Coronary artery (tissue), 2 donors: ENCODE measurements at regions not wholly inside any gene's neighbourhood (a gene's known extent, or its start where the extent isn't known, plus 50 kb on each side); places are given as distances from the start of the nearest gene placed in this dataset.

Source experiments
- DNase-seq: peaks from one replicate; pipeline ENCODE4 v3.0.0-alpha.2; 2017; ENCODE audit warnings: low spot score
- H3K27ac ChIP-seq, 2 donors: fragments of 200-600 bp; sonication (generic); one replicate each; pipeline ENCODE4 v1.5.1; 2016 to 2019
- H3K4me3 ChIP-seq: fragments of 200-600 bp; sonication (generic); 2 replicates; pipeline ENCODE4 v1.5.1; 2016; ENCODE audit warnings: mild to moderate bottlenecking, moderate library complexity
- CTCF ChIP-seq: fragments of 200-600 bp; sonication (generic); IDR thresholded peaks from one replicate; pipeline ENCODE4 v1.5.1; 2019; ENCODE audit warnings: antibody characterized with exemption

DNA sequence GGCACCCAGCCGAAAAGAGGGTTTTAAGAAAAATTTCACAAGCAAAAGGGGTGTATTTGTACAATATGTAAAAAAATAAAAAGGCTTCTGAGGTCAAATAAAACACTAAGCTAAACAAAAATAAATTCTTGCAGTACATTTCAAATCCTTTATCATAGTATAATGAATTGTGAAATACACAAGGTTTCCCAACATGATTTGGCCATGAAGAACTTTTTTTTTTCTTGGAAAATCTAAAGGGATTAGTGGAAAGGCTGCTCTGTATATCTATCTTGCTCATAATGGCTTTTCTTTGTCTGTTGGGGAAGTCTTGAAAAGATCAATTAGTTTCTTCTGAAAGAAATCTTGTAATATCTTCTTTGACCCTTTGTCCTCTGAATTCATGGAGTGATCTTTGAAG lies 593.4 kb downstream of the PLPP3 start:
- DNase-seq, result no peak
- TF ChIP-seq CTCF, result no peak
- H3K27ac ChIP-seq, result no peak overlapping the region
- no peak overlapping the region for H3K4me3 ChIP-seq

- DNase-seq, result no peak
- H3K27ac ChIP-seq, result no peak overlapping the region
- no peak for TF ChIP-seq CTCF
Measured at GRCh38 chr1:55981010-55981650, 598.2 kb downstream of the PLPP3 start.

DNA sequence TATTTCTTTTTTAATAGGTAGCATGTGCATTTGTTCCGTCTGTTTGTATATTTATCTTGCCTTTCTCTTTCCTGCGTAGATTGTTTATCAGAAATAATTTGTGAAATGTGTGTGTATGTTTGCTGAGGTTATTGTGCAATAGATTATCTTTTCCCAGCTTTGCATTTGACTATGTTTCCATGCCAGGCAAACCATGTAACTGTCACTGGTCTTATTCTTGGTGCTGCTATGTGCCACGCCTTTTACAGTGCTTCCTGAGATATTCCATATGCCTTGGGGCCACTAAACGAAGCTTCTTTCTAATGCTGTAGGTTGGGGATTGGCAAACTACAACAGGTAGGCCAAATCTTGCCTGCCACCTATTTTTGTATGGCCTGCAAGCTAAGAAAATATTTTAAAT lies 598.8 kb downstream of the PLPP3 start:
- no peak overlapping the region for H3K4me3 ChIP-seq
- no peak for TF ChIP-seq CTCF
- no peak overlapping the region for H3K27ac ChIP-seq
- no peak for DNase-seq

More at GRCh38 chr1:55981010-55981650, 598.2 kb downstream of the PLPP3 start:
- H3K4me3 ChIP-seq, result no peak overlapping the region

- no peak for TF ChIP-seq CTCF
- no peak for DNase-seq
- Histone ChIP-seq H3K4me3 (no peak overlapping the region), H3K27ac (peak overlapping the region in 1 of 2 donors; percentile 16)
Measured at GRCh38 chr1:55974714-55975441, 604.5 kb downstream of the PLPP3 start.

GRCh38 chr1:55970526-55971110 lies 608.7 kb downstream of the PLPP3 start:
- TF ChIP-seq CTCF, result no peak
- no peak for DNase-seq
- no peak overlapping the region for H3K4me3 ChIP-seq
- H3K27ac ChIP-seq, result no peak overlapping the region

DNA sequence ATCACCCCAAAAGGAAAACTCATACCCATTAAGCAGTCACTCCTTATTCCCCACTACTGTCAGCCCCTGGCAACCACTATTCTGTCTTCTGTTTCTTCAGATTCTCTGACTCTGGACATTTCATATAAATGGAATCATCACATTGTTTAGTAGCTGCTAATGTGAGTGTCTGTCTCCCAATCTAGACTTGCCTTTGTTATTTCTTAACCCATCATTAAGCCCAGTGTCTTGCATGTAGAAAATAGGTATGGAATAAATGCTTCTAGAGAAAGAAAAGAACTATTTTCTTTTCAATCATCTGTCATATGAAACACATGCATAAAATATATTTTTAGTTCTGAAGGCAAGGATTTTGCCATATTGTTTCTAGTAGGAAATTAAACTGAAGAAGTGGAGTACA lies 610.0 kb downstream of the PLPP3 start:
- Histone ChIP-seq H3K4me3 (no peak overlapping the region), H3K27ac (no peak overlapping the region)
- no peak for DNase-seq
- no peak for TF ChIP-seq CTCF

DNA sequence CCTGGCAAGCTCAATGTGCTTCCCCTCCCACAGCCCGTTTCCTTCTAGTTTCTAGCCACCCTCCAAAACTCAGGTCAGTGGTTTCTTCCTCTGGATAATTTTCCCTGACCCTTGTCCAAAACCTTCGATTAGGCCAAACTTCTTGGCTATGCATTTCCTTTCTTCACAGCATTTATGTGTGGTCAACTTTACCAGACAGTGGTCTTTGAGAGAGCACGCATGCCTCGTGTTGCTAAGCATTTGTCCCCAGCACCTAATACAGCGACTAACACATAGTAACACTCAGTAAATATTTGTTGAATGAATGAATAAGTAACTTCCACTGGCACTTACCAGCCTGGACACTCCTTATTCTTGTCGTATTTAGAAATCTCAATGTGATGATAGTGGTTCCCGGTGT lies 610.7 kb downstream of the PLPP3 start:
- H3K4me3 ChIP-seq, result no peak overlapping the region
- no peak for DNase-seq
- no peak for TF ChIP-seq CTCF

More for the DNA sequence above, 610.7 kb downstream of the PLPP3 start:
- no peak overlapping the region for H3K27ac ChIP-seq
